Karpas-422 (cell line): ENCODE measurements at regions not wholly inside any gene's neighbourhood (a gene's known extent, or its start where the extent isn't known, plus 50 kb on each side); places are given as distances from the start of the nearest gene placed in this dataset.

Source experiments
- DNase-seq: peaks from one replicate; pipeline ENCODE4 v3.0.0-alpha.2; 2015
- H2AFZ ChIP-seq: fragments of 200-600 bp; sonication (generic); 2 replicates; pipeline ENCODE4 v1.6.1; 2014; ENCODE audit warnings: antibody characterized with exemption, low read length, mixed read lengths
- H3K27ac ChIP-seq: fragments of 200-600 bp; sonication (generic); 2 replicates; pipeline ENCODE4 v1.5.1; 2014; ENCODE audit warnings: mild to moderate bottlenecking, low read length, moderate library complexity
- H3K27me3 ChIP-seq: fragments of 200-600 bp; sonication (generic); 2 replicates; pipeline ENCODE4 v1.6.1; 2014; ENCODE audit warnings: low read length, mixed read lengths
- H3K36me3 ChIP-seq: fragments of 200-600 bp; sonication (generic); 2 replicates; pipeline ENCODE4 v1.6.1; 2014; ENCODE audit warnings: low read length, mixed read lengths; ENCODE audit not compliant: insufficient read depth
- H3K4me1 ChIP-seq: fragments of 200-600 bp; sonication (generic); 2 replicates; pipeline ENCODE4 v1.6.1; 2014; ENCODE audit warnings: mild to moderate bottlenecking, low read length, mixed read lengths
- H3K4me2 ChIP-seq: fragments of 200-600 bp; sonication (generic); 2 replicates; pipeline ENCODE4 v1.6.1; 2014; ENCODE audit warnings: low read length, low read depth, mild to moderate bottlenecking; ENCODE audit not compliant: poor library complexity, severe bottlenecking
- H3K4me3 ChIP-seq: fragments of 200-600 bp; sonication (generic); 2 replicates; pipeline ENCODE4 v1.5.1; 2014; ENCODE audit warnings: mild to moderate bottlenecking, antibody characterized with exemption, low read length, mixed read lengths
- H3K79me2 ChIP-seq: fragments of 200-600 bp; sonication (generic); 2 replicates; pipeline ENCODE4 v1.6.1; 2014; ENCODE audit warnings: mild to moderate bottlenecking, low read length, mixed read lengths
- H3K9ac ChIP-seq: fragments of 200-600 bp; sonication (generic); 2 replicates; pipeline ENCODE4 v1.6.0; 2014; ENCODE audit warnings: low read length
- H3K9me2 ChIP-seq: fragments of 200-600 bp; sonication (generic), shearing (Covaris generic); replicated peaks from 2 replicates; pipeline ENCODE4 v1.6.0; 2014; ENCODE audit warnings: mild to moderate bottlenecking, low read length, moderate library complexity; ENCODE audit not compliant: insufficient read depth
- H3K9me3 ChIP-seq: fragments of 300-700, 200-600 bp; sonication (generic); 2 replicates; pipeline ENCODE4 v1.6.1; 2014; ENCODE audit warnings: low read length, mixed read lengths
- H4K20me1 ChIP-seq: fragments of 200-600 bp; sonication (generic); 2 replicates; pipeline ENCODE4 v1.6.1; 2014; ENCODE audit warnings: mild to moderate bottlenecking, antibody characterized with exemption, low read length, low read depth; ENCODE audit not compliant: insufficient read depth

GRCh38 chr2:172283476-172283875 lies 143.9 kb upstream of the ITGA6 start:
- Histone ChIP-seq H3K4me1 (peaks cover 53% of the 10 kb centered on the region), H3K36me3 (no peaks in the 10 kb centered on the region), H3K79me2 (no peaks in the 10 kb centered on the region), H2AFZ (no peak overlapping the region), H3K9me2 (no peaks in the 10 kb centered on the region), H3K4me2 (no peak overlapping the region), H3K9ac (no peak overlapping the region), H3K27me3 (no peaks in the 10 kb centered on the region), H3K27ac (no peak overlapping the region), H3K9me3 (no peaks in the 10 kb centered on the region), H3K4me3 (no peak overlapping the region), H4K20me1 (no peaks in the 10 kb centered on the region)
- no peak for DNase-seq

GRCh38 chr2:172284209-172284608 lies 143.2 kb upstream of the ITGA6 start:
- no peaks in the 10 kb centered on the region for H3K9me3 ChIP-seq
- peaks cover 46% of the 10 kb centered on the region for H3K4me1 ChIP-seq
- no peak overlapping the region for H2AFZ ChIP-seq
- no peak for DNase-seq
- no peak overlapping the region for H3K9ac ChIP-seq
- no peak overlapping the region for H3K27ac ChIP-seq
- no peaks in the 10 kb centered on the region for H3K36me3 ChIP-seq
- no peaks in the 10 kb centered on the region for H3K79me2 ChIP-seq
- peak overlapping the region; percentile 38 for H3K4me2 ChIP-seq
- no peaks in the 10 kb centered on the region for H4K20me1 ChIP-seq
- no peak overlapping the region for H3K4me3 ChIP-seq
- H3K27me3 ChIP-seq: no peaks in the 10 kb centered on the region
- H3K9me2 ChIP-seq: no peaks in the 10 kb centered on the region

- H3K9me2 ChIP-seq: no peaks in the 10 kb centered on the region
- no peak for DNase-seq
- H3K27ac ChIP-seq: no peak overlapping the region
- H3K9me3 ChIP-seq: no peaks in the 10 kb centered on the region
- no peak overlapping the region for H2AFZ ChIP-seq
- H3K4me3 ChIP-seq: no peak overlapping the region
- peaks cover 37% of the 10 kb centered on the region for H3K4me1 ChIP-seq
- H4K20me1 ChIP-seq: no peaks in the 10 kb centered on the region
- H3K4me2 ChIP-seq: peak overlapping the region; percentile 38
- no peaks in the 10 kb centered on the region for H3K79me2 ChIP-seq
- no peak overlapping the region for H3K9ac ChIP-seq
- H3K27me3 ChIP-seq: no peaks in the 10 kb centered on the region
- no peaks in the 10 kb centered on the region for H3K36me3 ChIP-seq
Measured at GRCh38 chr2:172285010-172285621, 142.3 kb upstream of the ITGA6 start.

- Histone ChIP-seq H3K27ac (no peak overlapping the region), H3K9ac (no peak overlapping the region), H3K27me3 (no peaks in the 10 kb centered on the region), H3K4me3 (no peak overlapping the region), H3K9me3 (no peaks in the 10 kb centered on the region), H2AFZ (no peak overlapping the region), H3K9me2 (no peaks in the 10 kb centered on the region), H3K36me3 (no peaks in the 10 kb centered on the region), H4K20me1 (no peaks in the 10 kb centered on the region), H3K4me2 (no peak overlapping the region), H3K4me1 (peaks cover 30% of the 10 kb centered on the region), H3K79me2 (no peaks in the 10 kb centered on the region)
- DNase-seq: no peak
Measured at GRCh38 chr2:172285760-172286159, 141.6 kb upstream of the ITGA6 start.

GRCh38 chr2:172287190-172287589 lies 140.2 kb upstream of the ITGA6 start:
- no peaks in the 10 kb centered on the region for H4K20me1 ChIP-seq

GRCh38 chr2:172287605-172288315 lies 139.6 kb upstream of the ITGA6 start:
- no peak for DNase-seq
- no peak overlapping the region for H3K4me2 ChIP-seq
- no peaks in the 10 kb centered on the region for H3K9me2 ChIP-seq
- peaks cover 20% of the 10 kb centered on the region for H3K4me1 ChIP-seq
- H3K79me2 ChIP-seq: no peaks in the 10 kb centered on the region
- no peak overlapping the region for H3K4me3 ChIP-seq
- no peak overlapping the region for H3K27ac ChIP-seq
- no peaks in the 10 kb centered on the region for H4K20me1 ChIP-seq
- H2AFZ ChIP-seq: no peak overlapping the region
- no peaks in the 10 kb centered on the region for H3K36me3 ChIP-seq
- H3K9ac ChIP-seq: no peak overlapping the region
- H3K9me3 ChIP-seq: no peaks in the 10 kb centered on the region
- H3K27me3 ChIP-seq: no peaks in the 10 kb centered on the region

More at GRCh38 chr2:172287190-172287589, 140.2 kb upstream of the ITGA6 start:
- H3K27me3 ChIP-seq: no peaks in the 10 kb centered on the region
- H3K79me2 ChIP-seq: no peaks in the 10 kb centered on the region
- no peaks in the 10 kb centered on the region for H3K9me2 ChIP-seq
- H3K27ac ChIP-seq: no peak overlapping the region
- no peak for DNase-seq
- H3K4me1 ChIP-seq: peaks cover 20% of the 10 kb centered on the region
- no peak overlapping the region for H2AFZ ChIP-seq
- H3K9me3 ChIP-seq: no peaks in the 10 kb centered on the region
- H3K36me3 ChIP-seq: no peaks in the 10 kb centered on the region
- no peak overlapping the region for H3K4me2 ChIP-seq
- H3K9ac ChIP-seq: no peak overlapping the region
- no peak overlapping the region for H3K4me3 ChIP-seq

- Histone ChIP-seq H2AFZ (no peak overlapping the region), H3K27ac (no peak overlapping the region), H3K4me1 (peaks cover 20% of the 10 kb centered on the region)
Measured at GRCh38 chr2:172288603-172289002, 138.8 kb upstream of the ITGA6 start.

GRCh38 chr2:172293952-172294351 lies 133.4 kb upstream of the ITGA6 start:
- no peak overlapping the region for H3K4me2 ChIP-seq
- no peaks in the 10 kb centered on the region for H3K27me3 ChIP-seq
- no peaks in the 10 kb centered on the region for H3K36me3 ChIP-seq
- DNase-seq: no peak
- H3K9me2 ChIP-seq: no peaks in the 10 kb centered on the region
- H4K20me1 ChIP-seq: no peaks in the 10 kb centered on the region; the same call in 1 of the 2 replicates
- H3K4me3 ChIP-seq: no peak overlapping the region
- H3K4me1 ChIP-seq: peaks cover 24% of the 10 kb centered on the region
- no peaks in the 10 kb centered on the region for H3K9me3 ChIP-seq
- no peak overlapping the region for H3K9ac ChIP-seq
- no peaks in the 10 kb centered on the region for H3K79me2 ChIP-seq
- no peak overlapping the region for H3K27ac ChIP-seq
- H2AFZ ChIP-seq: no peak overlapping the region

More at GRCh38 chr2:172288603-172289002, 138.8 kb upstream of the ITGA6 start:
- no peak overlapping the region for H3K4me3 ChIP-seq
- H3K4me2 ChIP-seq: no peak overlapping the region
- no peaks in the 10 kb centered on the region for H3K36me3 ChIP-seq
- H3K27me3 ChIP-seq: no peaks in the 10 kb centered on the region
- H4K20me1 ChIP-seq: no peaks in the 10 kb centered on the region
- no peaks in the 10 kb centered on the region for H3K9me2 ChIP-seq
- H3K9ac ChIP-seq: no peak overlapping the region
- H3K79me2 ChIP-seq: no peaks in the 10 kb centered on the region
- H3K9me3 ChIP-seq: no peaks in the 10 kb centered on the region
- no peak for DNase-seq
